ENCODE measurements at regions not wholly inside any gene's neighbourhood (a gene's known extent, or its start where the extent isn't known, plus 50 kb on each side); places are given as distances from the start of the nearest gene placed in this dataset.

DNA sequence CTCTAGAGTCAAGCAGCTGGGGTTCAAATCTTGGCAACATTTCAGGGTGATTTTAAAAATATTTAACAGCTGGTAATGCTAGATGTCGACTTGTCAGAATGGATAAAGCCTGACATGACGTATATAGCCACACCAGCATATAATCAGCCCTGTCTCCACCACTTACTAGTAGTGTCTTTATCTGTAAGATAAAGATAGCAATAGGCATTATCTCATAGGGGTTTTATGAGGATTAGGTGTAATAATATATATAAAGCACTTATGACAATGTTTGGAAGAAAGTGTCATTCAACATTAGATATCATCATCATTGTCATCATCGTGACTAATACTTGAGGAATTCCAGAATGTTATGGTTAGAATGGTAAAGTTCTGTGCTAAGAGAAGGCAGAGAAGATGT lies 369.0 kb upstream of the CWC22 start:
- DNase-seq (ENCODE audit: low read depth, low spot score) = no peak
- CTCF ChIA-PET = no interaction called here
- Histone ChIP-seq H3K4me3 (ENCODE audit: low read depth, low read length) (no peak overlapping the region), H3K27ac (ENCODE audit: low read depth, low read length) (no peak overlapping the region), H3K9me3 (ENCODE audit: control insufficient read depth, insufficient read depth, low read length) (no peaks in the 10 kb centered on the region), H3K27me3 (ENCODE audit: control insufficient read depth, insufficient read depth, low read length) (no peaks in the 10 kb centered on the region)
- TF ChIP-seq, protein P1, sequence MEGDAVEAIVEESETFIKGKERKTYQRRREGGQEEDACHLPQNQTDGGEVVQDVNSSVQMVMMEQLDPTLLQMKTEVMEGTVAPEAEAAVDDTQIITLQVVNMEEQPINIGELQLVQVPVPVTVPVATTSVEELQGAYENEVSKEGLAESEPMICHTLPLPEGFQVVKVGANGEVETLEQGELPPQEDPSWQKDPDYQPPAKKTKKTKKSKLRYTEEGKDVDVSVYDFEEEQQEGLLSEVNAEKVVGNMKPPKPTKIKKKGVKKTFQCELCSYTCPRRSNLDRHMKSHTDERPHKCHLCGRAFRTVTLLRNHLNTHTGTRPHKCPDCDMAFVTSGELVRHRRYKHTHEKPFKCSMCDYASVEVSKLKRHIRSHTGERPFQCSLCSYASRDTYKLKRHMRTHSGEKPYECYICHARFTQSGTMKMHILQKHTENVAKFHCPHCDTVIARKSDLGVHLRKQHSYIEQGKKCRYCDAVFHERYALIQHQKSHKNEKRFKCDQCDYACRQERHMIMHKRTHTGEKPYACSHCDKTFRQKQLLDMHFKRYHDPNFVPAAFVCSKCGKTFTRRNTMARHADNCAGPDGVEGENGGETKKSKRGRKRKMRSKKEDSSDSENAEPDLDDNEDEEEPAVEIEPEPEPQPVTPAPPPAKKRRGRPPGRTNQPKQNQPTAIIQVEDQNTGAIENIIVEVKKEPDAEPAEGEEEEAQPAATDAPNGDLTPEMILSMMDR (IDR thresholded peaks at IDR 0.05; ENCODE audit: low read depth, low read length) = no peak
- POLR2A ChIA-PET = no interaction called here

DNA sequence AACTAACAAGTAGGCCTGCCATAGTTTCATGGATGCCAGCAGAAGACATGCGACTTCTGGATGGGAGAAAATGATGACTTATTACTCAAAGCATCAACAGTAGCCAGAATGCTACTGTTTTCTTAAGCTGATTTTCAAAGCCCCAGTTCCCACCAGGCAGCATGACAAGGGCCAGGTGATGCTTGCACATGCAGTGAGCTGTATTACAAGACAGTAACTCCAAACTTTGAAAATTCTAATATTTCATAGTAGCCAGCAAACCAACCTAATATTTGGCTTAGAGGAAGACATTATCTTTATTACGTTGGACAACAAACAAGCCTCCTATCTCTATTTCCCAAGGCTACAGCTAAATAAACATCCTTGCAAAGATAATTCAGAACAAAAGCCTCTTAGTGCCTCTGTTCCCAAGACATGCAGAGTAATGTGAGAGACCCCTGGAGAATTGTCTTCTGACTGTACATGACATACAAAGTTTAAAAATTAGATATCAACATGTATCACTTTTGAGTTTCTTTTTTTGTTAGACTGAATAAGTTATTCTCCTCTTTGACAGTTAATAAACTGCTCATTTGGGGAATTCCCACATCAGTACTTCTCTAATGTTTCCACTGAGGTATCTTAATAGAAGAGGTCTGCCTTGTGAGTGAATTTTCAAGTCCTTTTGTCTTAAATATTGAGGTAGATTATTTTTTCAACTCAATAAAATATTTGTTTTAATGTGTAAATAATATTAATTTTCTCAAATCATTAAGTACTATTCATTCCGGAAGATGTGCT lies 367.6 kb upstream of the CWC22 start:
- TF ChIP-seq, protein P1 (IDR thresholded peaks at IDR 0.05; ENCODE audit: low read depth, low read length) = no peak
- Histone ChIP-seq H3K9me3 (ENCODE audit: control insufficient read depth, insufficient read depth, low read length) (no peaks in the 10 kb centered on the region), H3K27ac (ENCODE audit: low read depth, low read length) (no peak overlapping the region), H3K4me3 (ENCODE audit: low read depth, low read length) (no peak overlapping the region), H3K27me3 (ENCODE audit: control insufficient read depth, insufficient read depth, low read length) (no peaks in the 10 kb centered on the region)
- DNase-seq (ENCODE audit: low read depth, low spot score) = no peak
- CTCF ChIA-PET = interaction anchor here (1.3 kb wide), 1 partner anchor 249 kb away, joined by 3 read pairs; no protein-coding TSS in a partner anchor
- POLR2A ChIA-PET = no interaction called here

DNA sequence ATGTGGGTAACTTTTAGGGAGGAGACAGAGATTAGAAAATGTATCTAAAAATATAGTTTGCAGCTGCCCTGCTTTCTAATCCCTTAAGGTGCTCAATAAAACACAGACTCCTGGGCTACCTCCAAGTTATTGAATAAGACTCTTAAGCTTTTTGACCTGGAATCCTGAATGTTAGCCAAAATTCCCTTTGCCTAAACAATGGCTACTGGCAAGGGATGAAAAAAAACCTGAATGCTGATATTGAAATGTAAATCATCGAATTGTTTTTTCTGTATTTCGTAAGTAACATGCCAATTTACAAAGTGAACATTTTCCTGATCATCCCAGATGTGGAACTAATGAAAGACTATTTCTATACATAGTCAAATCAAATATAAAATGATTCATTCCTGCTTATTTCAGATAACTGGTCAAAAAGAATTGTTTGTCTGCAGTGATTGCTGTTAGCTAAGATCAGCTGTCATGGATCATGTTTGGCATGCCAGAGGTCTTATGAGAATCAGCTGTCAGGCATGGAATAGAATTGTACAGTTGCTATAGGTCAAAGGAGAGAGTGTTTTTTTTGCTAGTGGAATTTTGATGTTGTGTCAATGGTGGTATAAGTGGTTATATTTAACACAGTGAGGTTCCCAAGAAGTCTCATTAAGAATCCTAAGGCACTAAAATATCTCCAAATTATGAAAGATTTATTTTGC lies 363.6 kb upstream of the CWC22 start:
- no peaks in the 10 kb centered on the region for H3K27me3 ChIP-seq (ENCODE audit: control insufficient read depth, insufficient read depth, low read length)
- H3K27ac ChIP-seq (ENCODE audit: low read depth, low read length) = no peak overlapping the region
- no peaks in the 10 kb centered on the region for H3K9me3 ChIP-seq (ENCODE audit: control insufficient read depth, insufficient read depth, low read length)
- ChIA-PET POLR2A (no interaction called here), CTCF (no interaction called here)
- H3K4me3 ChIP-seq (ENCODE audit: low read depth, low read length) = no peak overlapping the region
- no peak for DNase-seq (ENCODE audit: low read depth, low spot score)
- TF ChIP-seq, protein P1 (IDR thresholded peaks at IDR 0.05; ENCODE audit: low read depth, low read length) = no peak

DNA sequence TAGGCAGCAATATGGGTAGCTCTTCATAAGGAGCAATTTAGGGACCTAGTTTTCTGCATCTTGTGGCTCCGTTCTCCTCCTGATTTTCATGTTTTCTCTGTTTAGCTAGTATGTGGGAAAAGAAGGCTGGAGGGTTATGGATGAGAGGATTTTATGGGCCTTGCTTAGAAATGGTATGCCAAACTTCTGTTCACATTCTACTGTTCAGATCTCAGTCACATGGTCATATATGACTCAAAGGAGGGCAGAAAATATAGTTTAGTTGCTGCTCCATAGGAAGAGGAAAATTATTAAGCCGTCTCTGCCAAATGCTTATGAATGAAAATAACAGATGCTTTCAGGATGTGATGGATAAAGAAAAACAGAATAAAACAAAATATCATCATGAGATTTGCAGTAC lies 361.8 kb upstream of the CWC22 start:
- TF ChIP-seq, protein P1 (IDR thresholded peaks at IDR 0.05; ENCODE audit: low read depth, low read length) = no peak
- Histone ChIP-seq H3K27ac (ENCODE audit: low read depth, low read length) (no peak overlapping the region), H3K27me3 (ENCODE audit: control insufficient read depth, insufficient read depth, low read length) (no peaks in the 10 kb centered on the region), H3K4me3 (ENCODE audit: low read depth, low read length) (no peak overlapping the region), H3K9me3 (ENCODE audit: control insufficient read depth, insufficient read depth, low read length) (no peaks in the 10 kb centered on the region)
- ChIA-PET POLR2A (no interaction called here), CTCF (no interaction called here)
- DNase-seq (ENCODE audit: low read depth, low spot score) = no peak

DNA sequence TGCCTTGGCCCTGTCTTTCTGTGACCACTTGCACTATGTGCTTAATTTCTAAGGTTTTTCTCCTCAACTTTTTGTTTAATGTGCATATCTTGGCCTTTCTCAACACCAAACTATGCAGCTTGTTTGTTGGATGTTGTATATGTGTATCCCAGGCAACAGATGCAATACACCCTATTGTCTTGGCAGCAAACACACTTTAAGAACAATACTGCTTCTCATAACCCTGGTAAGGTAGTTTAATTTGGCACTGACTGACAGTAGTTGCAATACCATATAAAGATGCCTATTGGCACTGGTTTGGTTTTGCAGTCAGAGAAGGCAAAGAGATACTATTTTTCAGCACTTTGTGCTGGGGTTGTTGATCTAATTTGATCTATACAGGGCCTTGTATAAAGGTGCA lies 360.7 kb upstream of the CWC22 start:
- H3K4me3 ChIP-seq (ENCODE audit: low read depth, low read length) = no peak overlapping the region
- TF ChIP-seq, protein P1 (IDR thresholded peaks at IDR 0.05; ENCODE audit: low read depth, low read length) = no peak
- CTCF ChIA-PET = interaction anchor here (1.1 kb wide), 1 partner anchor 14 kb away, joined by 3 read pairs; no protein-coding TSS in a partner anchor
- H3K9me3 ChIP-seq (ENCODE audit: control insufficient read depth, insufficient read depth, low read length) = no peaks in the 10 kb centered on the region
- no peak for DNase-seq (ENCODE audit: low read depth, low spot score)
- no peaks in the 10 kb centered on the region for H3K27me3 ChIP-seq (ENCODE audit: control insufficient read depth, insufficient read depth, low read length)
- POLR2A ChIA-PET = no interaction called here
- H3K27ac ChIP-seq (ENCODE audit: low read depth, low read length) = no peak overlapping the region
